GM12872 (cell line): ENCODE measurements at regions not wholly inside any gene's neighbourhood (a gene's known extent, or its start where the extent isn't known, plus 50 kb on each side); places are given as distances from the start of the nearest gene placed in this dataset.

Experiments
- TF ChIP-seq, protein P1 (sequence below): IDR thresholded peaks from 3 replicates; pipeline ENCODE4 v1.5.1; 2011; ENCODE audit warnings: low read depth, mild to moderate bottlenecking, low read length, moderate library complexity; ENCODE audit not compliant: insufficient read depth

DNA sequence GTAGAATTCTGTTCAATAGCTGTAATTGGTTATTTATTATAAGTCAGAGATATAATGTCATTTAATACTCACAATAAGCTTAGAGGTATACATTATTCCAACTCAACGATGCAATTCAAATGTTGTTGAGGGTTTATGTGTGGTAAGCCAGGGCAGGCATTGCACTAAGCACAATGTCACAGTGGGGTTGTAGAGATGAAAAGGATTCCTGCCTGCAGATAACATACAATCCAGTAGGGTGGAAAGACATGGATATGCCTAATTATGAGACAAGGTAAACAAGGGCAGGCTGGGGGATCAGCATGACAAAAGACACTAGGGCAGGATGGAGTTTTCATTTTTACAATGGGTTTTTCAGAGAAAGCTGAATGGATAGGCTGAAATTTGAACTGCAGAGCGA, 98.7 kb upstream of the PALM2AKAP2 start:
- TF ChIP-seq, protein P1, sequence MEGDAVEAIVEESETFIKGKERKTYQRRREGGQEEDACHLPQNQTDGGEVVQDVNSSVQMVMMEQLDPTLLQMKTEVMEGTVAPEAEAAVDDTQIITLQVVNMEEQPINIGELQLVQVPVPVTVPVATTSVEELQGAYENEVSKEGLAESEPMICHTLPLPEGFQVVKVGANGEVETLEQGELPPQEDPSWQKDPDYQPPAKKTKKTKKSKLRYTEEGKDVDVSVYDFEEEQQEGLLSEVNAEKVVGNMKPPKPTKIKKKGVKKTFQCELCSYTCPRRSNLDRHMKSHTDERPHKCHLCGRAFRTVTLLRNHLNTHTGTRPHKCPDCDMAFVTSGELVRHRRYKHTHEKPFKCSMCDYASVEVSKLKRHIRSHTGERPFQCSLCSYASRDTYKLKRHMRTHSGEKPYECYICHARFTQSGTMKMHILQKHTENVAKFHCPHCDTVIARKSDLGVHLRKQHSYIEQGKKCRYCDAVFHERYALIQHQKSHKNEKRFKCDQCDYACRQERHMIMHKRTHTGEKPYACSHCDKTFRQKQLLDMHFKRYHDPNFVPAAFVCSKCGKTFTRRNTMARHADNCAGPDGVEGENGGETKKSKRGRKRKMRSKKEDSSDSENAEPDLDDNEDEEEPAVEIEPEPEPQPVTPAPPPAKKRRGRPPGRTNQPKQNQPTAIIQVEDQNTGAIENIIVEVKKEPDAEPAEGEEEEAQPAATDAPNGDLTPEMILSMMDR, result no peak

DNA sequence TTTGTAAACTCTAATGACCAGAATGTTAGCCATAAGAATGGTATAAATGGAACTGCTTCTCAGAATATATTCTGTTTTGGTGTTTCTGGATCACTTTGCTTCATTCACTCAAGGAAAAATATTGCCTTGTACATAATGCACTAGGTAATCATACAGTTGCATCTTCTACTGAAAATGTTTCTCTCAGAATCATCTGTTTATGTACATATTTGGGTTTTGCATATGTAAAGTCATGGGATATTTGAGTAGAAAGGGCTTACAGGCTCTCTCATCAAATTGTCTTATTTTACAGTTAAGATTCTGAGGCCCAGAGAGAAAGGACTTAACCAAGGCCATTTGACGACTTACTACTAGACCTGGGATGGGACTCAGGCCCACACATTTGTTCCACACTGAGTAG, 97.8 kb upstream of the PALM2AKAP2 start:
- TF ChIP-seq, protein P1, result no peak

DNA sequence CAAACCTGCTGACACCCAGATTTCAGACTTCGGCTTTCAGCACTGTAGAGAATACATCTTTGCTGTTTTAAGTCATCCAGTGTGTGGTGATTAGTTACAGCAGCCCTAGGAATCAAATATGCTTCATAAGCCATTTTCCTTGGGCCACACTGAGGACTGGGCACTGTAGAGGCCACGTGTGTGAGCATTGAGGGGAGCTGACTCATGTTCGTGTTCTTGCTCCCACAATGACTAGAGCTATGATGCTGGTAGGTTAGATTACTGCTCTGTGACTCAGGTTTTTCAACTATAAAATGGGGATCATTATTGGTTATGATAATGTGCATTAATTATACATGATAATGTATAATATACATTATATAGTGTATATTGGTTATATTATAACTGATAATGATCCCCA, 96.5 kb upstream of the PALM2AKAP2 start:
- TF ChIP-seq, protein P1, result no peak

DNA sequence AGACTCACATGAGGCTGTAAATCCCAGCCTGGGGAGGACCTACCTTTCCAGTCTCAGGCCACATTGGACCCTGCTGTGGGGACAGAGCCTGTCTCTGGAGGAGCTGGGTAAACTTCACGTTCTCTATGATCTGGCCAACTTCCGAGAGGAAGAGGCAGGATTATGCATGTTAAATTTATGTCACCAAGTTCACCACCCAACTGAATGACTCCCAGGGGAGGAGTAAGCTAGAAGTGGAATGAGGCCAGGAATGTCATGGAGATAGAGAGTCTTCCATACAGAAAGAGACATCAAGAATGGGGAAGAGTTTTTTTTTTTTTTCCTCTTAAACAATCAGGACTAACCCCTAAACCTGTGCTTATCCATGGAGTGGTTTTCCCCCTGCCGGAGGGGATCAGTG, 90.3 kb upstream of the PALM2AKAP2 start:
- TF ChIP-seq, protein P1, result no peak

DNA sequence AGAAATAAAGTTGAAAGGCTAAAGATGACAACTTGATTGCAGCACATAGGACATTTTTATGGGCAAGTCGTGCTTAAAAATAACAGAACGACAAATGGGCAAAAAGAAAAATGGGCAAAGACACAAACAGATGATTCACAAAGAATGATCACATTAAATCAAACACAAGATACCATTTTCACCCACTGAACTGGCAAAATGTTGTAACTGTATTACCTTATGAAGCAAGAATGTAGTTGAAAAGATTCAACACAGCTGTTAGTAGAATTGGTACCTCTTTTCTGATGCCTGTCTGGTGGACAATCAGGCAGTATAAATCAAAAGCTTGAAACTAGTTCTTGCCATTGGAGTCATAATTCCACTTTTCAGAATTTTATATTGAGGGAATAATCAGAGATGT, 81.0 kb upstream of the PALM2AKAP2 start:
- TF ChIP-seq, protein P1, result no peak

DNA sequence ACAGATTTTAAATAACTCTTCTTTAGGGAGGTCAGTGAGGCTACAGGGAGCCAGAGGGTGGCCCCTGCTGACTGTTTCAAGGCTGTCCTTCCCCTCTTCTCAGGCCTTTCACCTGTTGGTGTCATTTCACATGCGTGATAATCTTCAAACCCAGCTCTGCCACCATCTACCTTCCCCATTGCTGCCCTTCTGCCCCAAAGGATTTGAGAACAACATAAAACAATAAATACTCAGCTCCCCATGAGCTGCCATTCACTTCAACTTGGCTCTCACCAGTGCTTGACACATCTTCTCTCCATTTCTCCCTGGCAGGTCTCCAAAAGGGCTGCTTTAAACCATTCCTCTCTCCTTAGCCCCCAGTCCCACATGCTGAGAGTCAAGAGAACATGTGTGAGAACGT, 75.5 kb upstream of the PALM2AKAP2 start:
- TF ChIP-seq, protein P1, result no peak

DNA sequence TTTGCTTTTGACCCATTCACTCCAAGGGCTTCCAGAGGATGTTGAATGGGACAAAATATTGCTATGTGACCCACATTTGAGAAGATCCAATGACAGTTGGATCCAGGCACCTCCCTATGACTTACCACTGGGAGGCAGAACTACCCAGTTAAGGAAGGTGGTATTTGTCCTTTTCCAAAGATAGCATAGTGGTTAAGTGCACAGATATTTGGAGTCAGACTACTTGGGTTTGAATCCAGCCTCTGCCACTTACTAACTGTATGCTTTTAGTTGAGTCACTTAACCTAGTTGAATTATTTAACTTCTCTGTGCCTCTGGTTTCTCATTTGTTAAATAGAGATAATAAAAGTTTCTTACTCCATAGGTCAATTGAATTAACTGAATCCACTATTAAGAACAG, 74.5 kb upstream of the PALM2AKAP2 start:
- TF ChIP-seq, protein P1, result no peak

DNA sequence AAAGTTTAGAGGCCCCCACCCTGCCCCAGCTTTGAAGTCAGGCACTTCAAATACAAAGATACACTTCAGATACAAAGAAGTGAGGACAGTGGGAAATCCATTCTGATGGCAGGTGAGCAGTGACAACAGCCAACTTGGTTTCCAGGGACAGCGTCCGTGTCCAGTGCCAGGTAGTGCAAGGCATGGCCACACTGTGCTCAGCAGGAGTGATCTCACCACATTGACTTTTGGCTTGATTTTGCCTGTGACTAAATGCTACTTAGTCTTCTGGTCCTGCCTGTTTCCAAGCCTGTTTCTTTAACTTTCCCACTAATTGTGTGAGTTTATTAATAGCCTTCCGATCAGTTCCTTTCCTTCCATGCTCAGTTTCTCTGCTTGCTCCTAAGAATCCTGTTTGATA, 72.6 kb upstream of the PALM2AKAP2 start:
- TF ChIP-seq, protein P1, result no peak
